ENCODE measurements at regions not wholly inside any gene's neighbourhood (a gene's known extent, or its start where the extent isn't known, plus 50 kb on each side); places are given as distances from the start of the nearest gene placed in this dataset.

- TF ChIP-seq CTCF (conservative IDR thresholded peaks at IDR 0.05) = no peak
- Mint-ChIP-seq H3K27me3 (ENCODE audit: low read depth) (peaks cover 2% of the 10 kb centered on the region), H3K9me3 (peaks cover 7% of the 10 kb centered on the region), H3K36me3 (ENCODE audit: low read depth) (peaks cover 12% of the 10 kb centered on the region), H3K4me1 (peaks cover 23% of the 10 kb centered on the region), H3K27ac (ENCODE audit: unreplicated experiment) (no peak overlapping the region), H3K4me3 (no peak overlapping the region)
- DNase-seq (ENCODE audit: low read depth, low spot score) = no peak
Measured at GRCh38 chr9:94033383-94033782, 50.9 kb upstream of the PTPDC1 start.

GRCh38 chr9:94031946-94032345, 52.3 kb upstream of the PTPDC1 start:
- Mint-ChIP-seq H3K36me3 (ENCODE audit: low read depth) (peaks cover 18% of the 10 kb centered on the region), H3K9me3 (peaks cover 13% of the 10 kb centered on the region), H3K27ac (ENCODE audit: unreplicated experiment) (no peak overlapping the region), H3K27me3 (ENCODE audit: low read depth) (peaks cover 2% of the 10 kb centered on the region), H3K4me1 (peaks cover 23% of the 10 kb centered on the region), H3K4me3 (peak overlapping the region; percentile 89)
- DNase-seq (ENCODE audit: low read depth, low spot score) = no peak
- no peak for TF ChIP-seq CTCF (conservative IDR thresholded peaks at IDR 0.05)

- no peak for TF ChIP-seq CTCF (conservative IDR thresholded peaks at IDR 0.05)
- Mint-ChIP-seq H3K9me3 (peaks cover 13% of the 10 kb centered on the region), H3K4me3 (peak overlapping the region; percentile 89), H3K4me1 (peaks cover 23% of the 10 kb centered on the region), H3K27me3 (ENCODE audit: low read depth) (peaks cover 2% of the 10 kb centered on the region), H3K36me3 (ENCODE audit: low read depth) (peaks cover 18% of the 10 kb centered on the region), H3K27ac (ENCODE audit: unreplicated experiment) (no peak overlapping the region)
- DNase-seq (ENCODE audit: low read depth, low spot score) = no peak
Measured at GRCh38 chr9:94031380-94031779, 52.9 kb upstream of the PTPDC1 start.

- Mint-ChIP-seq H3K36me3 (ENCODE audit: low read depth) (peaks cover 18% of the 10 kb centered on the region), H3K4me3 (peak overlapping the region; percentile 96), H3K27ac (ENCODE audit: unreplicated experiment) (peak overlapping the region; percentile 99), H3K27me3 (ENCODE audit: low read depth) (peaks cover 2% of the 10 kb centered on the region), H3K4me1 (peaks cover 23% of the 10 kb centered on the region), H3K9me3 (peaks cover 10% of the 10 kb centered on the region)
- no peak for TF ChIP-seq CTCF (conservative IDR thresholded peaks at IDR 0.05)
- DNase-seq (ENCODE audit: low read depth, low spot score) = peak; percentile 74
Measured at GRCh38 chr9:94030318-94031179, 53.7 kb upstream of the PTPDC1 start.

- Mint-ChIP-seq H3K9me3 (peaks cover 12% of the 10 kb centered on the region), H3K4me3 (peak overlapping the region; percentile 96), H3K36me3 (ENCODE audit: low read depth) (peaks cover 20% of the 10 kb centered on the region), H3K27me3 (ENCODE audit: low read depth) (peaks cover 2% of the 10 kb centered on the region), H3K4me1 (peaks cover 23% of the 10 kb centered on the region), H3K27ac (ENCODE audit: unreplicated experiment) (peak overlapping the region; percentile 99)
- no peak for TF ChIP-seq CTCF (conservative IDR thresholded peaks at IDR 0.05)
- DNase-seq (ENCODE audit: low read depth, low spot score) = no peak
Measured at GRCh38 chr9:94029932-94030317, 54.3 kb upstream of the PTPDC1 start.

All from neural crest cell (in vitro differentiated cells).